ENCODE measurements at regions not wholly inside any gene's neighbourhood (a gene's known extent, or its start where the extent isn't known, plus 50 kb on each side); places are given as distances from the start of the nearest gene placed in this dataset.

DNA sequence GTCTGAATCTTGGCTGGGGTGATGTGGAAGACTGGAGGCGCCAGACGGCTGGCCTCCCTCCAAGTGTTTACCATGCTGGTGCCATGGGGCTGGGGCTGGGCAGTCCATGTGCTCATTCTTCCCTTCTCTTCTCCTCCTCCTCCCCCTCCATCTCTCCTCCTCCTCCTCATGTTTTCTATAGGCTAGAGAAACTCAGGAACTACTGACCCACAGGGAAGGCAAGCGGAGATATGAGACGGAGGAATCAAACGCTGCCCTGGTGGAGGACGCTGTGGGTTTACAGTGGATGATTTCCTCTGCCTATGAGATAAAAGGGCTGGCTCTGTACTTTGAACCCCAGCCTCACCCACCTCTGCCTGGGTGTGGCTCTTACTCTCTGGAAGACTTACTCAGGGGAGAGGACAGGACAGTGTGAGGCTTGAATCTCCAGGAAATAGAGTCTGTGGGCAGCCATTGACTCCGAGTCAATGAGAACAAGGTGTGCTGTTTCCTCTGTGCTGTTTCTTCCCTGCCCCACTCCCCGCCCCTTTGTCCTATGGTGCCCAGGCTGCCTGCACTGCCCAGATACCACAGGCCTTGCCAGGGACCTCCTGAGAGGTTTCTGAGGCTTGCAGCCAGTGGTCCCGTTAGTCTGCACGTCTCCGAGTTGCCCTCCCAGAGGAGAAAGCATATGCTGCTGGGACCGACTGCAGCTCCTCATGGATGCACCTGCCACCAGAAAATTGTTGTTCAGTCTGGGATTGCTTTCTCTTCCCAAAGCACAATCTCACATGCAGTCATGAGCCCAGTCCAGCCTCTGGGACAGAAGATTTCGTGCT, 132.6 kb upstream of the ARHGAP5 start:
- no peak for DNase-seq (ENCODE audit: low spot score)

DNA sequence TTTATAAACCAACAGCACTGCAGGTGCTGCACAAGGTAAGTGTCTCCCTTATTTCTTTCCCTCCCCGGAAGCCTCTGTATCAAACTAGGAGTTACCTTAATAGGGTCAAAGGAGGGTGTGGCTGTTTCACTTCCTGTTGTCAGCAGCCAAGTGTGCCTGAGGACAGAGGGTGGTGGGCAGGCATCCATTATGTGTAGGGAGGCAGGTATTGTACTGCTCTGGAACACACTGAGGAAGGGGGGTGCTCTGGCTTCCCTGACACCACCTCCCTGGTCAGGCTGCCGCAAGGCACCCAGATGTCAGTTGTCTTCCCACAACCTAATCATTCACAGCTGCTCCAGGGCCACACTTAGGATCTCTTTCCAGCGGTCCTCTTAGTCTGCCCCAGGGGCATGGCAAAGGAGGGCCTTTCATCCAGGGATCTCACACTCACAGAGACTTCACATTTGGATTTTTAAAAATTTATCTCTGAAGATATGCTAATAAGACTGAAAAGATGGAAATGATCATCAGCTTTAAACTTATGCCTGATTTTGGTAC, 132.0 kb upstream of the ARHGAP5 start:
- peak; percentile 23 for DNase-seq (ENCODE audit: low spot score)

DNA sequence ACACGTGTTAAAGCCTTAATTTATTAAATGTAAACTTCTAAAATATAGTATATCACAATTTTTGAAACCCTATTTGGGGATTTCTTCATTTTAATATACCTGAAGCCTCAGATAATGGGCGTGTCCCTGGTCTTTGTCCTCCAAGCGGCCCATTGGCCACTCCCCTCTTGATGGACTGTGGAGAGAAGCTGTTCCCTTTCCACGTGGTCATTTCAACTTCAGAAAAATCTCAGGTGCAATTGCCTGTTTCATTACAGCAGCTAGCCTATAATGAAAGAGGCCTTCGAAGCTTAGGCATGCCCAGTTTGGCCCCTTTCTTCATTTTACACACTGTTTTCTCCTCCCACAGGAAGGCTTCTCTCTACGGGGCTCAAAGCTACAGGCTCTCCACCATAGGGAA, 131.4 kb upstream of the ARHGAP5 start:
- no peak for DNase-seq (ENCODE audit: low spot score)

DNA sequence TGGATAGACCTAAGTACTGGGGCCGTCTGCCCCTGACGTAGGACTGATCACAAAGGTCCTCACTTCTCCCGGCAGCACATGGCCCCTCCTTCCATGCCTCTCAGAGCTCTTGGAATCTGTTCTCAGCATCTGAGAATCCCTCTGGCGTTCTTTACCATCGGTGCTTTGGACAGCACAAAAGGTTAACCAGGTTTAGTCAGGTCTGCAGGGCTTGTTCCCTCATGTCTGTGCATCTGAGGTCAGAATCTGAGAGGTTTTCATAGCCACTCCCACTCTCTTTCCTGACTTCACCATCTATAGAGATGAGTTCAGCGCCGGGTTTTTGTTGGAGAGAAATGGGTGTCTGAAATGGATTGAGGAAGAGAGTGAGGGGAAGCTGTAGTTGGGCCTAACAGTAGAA, 130.0 kb upstream of the ARHGAP5 start:
- no peak for DNase-seq (ENCODE audit: low spot score)

DNA sequence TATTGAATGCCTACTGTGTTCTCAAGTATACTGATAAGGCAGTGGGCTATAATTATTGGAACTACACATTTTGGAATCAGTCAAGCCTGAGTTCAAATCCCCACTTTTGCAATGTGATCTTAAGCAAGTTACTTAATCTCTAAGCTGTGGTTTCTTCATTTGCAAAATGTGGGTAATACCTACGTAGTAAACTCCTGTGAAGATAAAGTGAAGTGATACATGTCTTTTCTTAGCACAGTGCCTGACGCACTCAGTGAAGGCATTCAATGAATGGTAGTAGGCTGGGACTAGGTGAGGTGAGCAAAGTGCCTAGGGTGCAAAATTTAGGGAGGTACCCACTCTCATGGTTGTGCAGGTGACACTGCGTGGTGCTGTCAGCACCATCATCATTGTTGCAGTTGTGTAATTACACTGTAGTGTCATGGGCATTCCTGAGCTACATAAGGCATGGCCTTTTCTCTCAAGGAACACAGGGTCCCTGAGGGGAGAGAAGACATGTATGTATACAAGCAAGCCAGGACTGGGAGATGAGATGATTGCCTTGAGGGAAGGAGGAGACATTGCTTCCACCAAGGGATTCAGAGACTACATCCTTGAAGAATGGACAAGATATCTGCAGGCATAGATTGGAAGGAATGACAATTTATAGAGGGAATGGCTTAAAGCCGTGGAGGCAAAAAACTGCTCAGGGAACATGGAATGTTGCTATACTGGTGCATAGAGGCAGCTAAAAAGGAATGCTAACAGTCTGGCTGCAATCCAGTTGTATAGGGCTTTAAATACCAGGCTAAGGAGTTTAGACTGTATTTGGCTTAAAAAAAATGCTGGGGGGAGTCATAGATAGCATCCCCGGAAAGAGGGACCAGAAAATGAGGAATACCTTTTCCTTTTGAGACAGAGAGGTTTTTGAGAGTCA, 129.2 kb upstream of the ARHGAP5 start:
- no peak for DNase-seq (ENCODE audit: low spot score)

DNA sequence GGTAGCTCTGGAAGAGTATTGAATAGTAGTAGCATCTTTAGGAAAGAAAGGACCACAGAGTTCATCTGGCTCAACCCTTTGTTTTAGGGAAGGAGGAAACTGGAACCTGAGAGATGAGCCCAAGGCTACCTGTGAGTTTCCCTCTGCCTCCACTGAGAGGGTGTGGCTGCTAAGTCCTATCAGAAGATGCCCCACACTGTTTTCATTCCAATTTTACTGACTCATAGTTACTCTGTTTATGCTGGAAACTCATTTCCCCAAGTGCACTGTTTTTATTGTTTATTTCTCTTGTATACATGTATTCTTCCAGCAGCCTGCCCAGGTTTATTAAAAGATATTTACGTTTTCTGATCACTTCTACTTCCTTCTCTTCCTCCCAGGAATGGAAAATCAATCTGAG, 127.4 kb upstream of the ARHGAP5 start:
- DNase-seq (ENCODE audit: low spot score): no peak

DNA sequence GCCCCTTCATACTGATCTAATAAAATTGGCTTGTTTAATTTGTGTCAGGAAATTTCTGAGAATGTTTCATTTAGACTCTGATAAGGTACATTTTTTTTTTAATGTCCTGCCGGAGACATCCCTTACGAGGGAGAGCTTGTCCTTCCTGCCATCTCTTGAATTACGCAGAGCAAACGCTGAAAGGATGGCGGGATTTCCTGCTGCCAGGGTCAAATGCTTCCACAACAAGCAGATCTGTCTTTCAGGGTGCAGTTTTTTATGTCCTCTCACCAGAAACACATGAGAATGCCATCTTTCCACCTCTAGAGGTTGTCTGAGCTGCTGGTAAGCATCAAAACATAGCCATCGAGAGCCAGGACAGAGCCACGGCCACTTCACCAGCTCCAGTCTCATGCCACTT, 126.8 kb upstream of the ARHGAP5 start:
- no peak for DNase-seq (ENCODE audit: low spot score)

DNA sequence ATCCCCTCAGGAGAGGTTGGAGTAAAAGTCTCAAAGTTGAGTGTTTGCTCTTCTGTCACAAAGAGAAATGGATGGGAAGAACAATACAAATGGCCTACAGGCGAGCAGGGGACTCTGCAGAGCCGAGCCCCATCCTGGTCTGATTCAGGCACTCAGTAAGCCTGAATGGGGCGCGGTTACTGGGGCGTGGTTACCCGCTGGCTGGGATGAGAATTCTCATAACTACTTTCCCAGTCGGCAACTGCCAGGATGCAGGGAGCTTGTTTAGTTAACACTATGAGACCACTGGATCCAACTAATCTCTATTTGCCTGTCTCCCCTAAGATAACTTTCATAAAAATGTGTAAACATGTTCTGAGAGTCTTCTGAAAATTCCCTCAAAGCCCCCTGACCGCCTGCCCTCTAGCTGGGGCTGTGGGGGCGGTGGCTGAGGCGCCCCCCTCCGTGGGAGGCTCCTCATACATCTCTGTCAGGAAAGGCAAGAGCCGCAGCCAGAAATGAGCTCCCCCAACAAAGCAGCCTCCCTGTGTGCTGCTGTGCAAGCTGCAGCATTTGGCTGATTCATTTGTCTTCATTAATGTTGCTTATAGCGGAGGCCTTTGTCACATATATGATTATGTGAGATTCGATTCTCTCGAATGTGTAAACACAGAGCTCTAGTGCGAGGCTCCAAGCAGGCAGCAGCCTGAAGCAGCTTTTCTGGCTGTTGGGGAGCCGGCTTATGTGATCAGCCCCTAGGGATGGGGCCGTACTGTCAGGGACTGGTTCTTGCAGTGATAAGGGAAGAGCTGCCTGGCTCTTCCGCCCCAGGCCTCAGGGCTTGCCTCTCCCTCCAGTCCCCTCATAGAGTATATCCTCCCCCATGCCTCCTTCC, 126.1 kb upstream of the ARHGAP5 start:
- no peak for DNase-seq (ENCODE audit: low spot score)

DNA sequence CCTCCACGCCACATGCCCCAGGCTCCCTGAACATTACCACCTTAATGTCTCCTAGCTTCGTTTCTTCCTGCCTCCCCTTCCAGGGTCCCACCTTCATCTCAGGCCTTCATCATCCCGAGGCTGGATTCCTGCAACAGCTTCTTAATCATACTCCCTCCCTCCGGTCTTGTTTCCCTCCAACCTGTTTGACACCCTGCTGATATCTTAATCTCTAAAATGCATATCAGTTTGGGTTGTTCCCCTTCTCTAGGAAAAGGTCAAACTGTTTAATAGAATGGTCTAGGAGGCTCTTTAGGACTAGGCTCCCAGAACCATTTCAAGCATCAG, 125.5 kb upstream of the ARHGAP5 start:
- no peak for DNase-seq (ENCODE audit: low spot score)

DNA sequence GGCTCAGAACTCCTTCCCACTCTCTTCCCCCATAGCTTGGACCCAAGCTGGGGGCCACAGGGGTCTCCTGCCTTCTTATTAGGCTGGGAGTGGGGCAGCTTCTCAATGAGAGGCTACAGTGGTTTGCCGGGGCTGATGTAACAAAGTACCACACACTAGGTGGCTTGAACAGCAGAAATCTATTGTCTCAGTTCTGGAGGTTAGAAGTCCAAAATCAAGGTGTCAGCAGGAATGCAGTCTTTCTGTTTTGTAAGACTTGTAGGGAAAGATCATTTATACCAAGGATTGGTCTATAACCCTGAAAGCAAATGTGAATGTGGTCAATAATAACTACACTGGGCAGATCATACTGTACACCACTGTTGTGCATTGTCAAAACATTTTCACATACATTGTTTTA, 124.5 kb upstream of the ARHGAP5 start:
- DNase-seq (ENCODE audit: low spot score): no peak

DNA sequence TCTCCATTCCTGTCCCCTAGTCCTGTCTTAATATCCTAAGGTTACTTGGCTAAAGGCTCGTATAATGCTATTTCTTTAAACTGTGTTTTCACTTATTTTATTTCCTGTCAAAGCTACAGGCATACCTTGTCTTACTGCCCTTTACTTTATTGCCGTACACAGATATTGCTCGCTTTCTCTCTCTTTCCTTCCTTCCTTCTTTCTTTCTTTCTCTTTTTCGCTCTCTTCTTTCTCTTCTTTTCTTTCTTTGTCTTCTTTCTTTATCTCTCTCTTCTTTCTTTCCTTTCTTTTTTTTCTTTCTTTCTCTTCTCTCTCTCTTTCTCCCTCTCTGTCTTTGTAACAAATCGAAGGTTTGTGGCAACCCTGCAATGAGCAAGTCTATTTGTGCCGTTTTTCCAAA, 123.9 kb upstream of the ARHGAP5 start:
- DNase-seq (ENCODE audit: low spot score): no peak

DNA sequence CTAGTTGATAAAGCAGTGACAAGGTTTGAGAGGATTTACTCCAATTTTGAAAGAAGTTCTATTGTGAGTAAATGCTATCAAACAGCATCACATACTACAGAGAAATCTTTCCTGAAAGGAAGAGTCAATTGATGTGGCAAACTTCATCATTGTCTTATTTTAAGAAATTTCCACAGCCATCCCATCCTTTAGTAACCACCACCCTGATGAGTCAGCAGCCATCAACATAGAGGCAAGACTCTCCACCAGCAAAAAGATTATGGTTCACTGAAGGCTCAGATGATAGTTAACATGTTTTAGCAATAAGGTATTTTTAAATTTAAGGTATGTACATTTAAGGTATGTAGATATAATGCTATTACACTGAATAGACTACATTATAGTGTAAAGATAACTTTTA, 122.1 kb upstream of the ARHGAP5 start:
- no peak for DNase-seq (ENCODE audit: low spot score)

DNA sequence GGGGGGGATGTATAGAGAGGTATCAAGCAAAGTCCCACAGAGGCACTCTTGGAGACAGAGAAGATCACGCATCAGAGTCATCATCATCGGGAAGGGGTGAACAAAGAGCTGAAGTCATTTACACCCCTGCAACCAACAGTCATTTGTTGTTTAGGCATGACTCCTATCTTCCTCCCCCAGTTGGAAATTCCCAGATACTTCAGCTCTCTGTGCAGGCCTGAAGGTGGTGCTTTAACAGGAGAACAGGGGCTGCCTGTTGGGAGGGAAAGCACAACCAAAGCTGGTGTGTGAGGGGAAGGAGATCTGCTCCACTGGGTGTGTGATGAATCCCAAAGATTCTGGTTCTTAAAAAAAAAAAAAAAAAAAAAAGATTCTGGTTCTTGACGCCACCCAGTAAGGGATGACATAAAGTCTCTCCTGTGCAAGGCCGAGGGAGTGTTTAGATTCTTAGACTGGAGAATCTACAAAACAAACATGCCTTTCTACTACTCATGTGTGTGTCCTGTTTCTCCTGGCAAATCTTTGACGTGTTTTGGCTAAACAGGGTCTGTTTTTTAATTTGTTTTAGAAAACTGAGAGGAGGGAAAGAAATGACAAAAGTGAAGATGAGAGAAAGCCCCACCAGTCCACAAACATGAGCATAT, 121.0 kb upstream of the ARHGAP5 start:
- no peak for DNase-seq (ENCODE audit: low spot score)

DNA sequence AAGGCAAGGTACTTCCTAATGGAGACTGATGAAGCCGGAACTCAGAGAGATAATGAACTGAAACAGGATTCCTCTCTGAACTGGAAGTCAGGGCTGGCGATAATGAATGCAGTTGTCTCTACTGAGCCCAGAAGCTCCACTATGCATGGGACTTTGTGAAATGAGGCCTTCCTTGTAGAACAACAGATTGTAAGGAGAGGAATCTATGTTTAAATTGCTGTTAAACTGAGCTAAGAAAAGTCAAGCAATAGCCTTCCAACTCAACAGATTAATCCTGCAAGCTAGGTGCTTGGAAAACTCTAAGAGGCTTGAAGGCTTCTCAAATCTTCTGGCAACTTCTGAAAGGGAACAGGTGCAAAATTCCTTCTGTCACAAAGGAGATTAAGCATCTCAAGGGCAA, 119.5 kb upstream of the ARHGAP5 start:
- no peak for DNase-seq (ENCODE audit: low spot score)

DNA sequence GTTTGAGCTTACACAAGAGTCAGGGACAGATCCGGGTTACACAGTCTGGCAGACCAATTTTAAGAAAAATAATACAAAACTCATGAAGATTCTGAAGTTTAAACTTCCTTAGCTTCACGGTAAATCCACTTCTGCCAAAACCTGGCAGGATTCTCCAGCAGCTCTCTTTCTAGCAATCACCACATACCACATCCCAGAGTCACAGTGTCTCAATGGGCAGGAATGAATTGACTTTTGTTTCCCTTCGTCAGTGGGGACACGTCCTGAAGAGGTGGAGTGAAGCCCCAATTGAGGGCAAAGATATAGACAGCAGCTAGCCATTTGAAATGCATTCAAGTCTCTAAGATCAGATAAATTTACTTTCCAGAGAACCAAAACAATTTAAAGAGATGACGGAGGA, 117.1 kb upstream of the ARHGAP5 start:
- no peak for DNase-seq (ENCODE audit: low spot score)

DNA sequence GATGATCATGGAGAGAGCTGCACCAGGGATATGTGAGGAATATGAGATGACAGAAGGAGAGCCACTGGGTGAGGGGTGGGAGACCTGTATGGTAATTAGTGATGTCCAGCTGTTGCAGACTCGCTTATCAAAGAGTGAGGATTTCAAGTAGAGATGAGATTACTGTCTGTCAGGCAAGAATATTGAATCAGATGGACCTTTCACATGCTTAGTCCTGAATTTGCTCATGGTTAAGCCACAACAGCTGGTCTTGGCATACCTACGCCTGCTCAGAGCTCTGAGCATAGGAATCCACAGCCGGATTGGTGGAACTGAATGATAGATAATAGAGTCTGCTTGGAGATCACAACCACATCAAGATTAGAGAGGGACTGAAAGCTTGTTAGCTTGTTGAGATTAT, 115.2 kb upstream of the ARHGAP5 start:
- DNase-seq (ENCODE audit: low spot score): no peak

DNA sequence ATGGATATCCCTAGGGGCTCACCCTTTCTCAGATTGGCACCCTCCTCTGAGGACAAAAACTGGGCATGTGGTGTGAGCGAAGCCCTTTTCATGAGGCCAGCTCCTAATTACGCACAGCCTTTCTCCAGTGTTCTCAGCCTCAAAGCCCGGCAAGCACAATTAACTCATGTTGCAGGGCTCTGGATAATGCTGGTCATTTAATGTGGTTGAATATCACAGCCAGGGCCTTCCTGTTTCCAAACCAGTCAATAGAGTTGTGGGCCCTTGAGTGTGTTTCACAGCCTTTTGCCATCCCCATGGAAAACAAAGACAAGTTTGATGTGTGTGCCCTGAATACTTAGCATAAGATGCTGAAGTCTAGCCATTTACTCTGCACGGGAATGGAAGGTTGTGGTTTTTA, 114.2 kb upstream of the ARHGAP5 start:
- DNase-seq (ENCODE audit: low spot score): no peak

DNA sequence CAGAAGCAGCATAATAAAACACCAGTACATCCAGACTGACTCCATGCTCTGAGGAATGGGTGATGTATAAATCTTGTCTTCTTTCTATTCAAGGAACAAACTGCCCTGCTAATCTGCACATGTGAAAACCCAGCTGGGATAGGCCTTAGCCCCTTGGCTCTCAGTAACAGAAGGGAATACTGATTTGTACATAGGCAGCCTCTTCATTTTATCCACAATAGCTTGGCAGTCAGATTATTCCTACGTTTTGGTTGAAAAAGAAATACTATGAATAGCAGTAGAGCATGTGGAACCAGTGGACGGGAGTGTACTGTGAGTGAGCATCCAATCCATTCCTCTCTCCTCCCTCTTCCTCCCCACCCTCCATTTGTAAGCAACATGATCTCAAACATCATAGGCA, 113.5 kb upstream of the ARHGAP5 start:
- no peak for DNase-seq (ENCODE audit: low spot score)

DNA sequence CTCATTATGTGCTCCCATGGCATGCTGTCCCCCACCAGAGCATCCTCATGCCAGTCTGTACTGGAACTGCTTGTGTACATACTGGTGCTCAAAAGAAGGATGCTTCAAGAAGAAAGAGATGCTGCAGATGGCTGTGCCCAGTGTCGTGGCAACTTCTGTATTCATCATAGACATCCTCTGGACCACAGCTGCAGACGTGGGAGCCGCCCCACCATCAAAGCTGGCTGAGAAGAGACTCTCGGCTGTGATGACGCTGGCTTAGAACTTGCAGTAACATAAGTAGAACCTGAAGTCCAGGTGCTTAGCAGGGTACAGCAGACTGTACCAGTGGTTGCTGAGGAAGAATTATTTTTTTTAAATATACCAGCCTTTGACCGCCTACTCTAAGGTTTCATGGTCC, 112.6 kb upstream of the ARHGAP5 start:
- no peak for DNase-seq (ENCODE audit: low spot score)

DNA sequence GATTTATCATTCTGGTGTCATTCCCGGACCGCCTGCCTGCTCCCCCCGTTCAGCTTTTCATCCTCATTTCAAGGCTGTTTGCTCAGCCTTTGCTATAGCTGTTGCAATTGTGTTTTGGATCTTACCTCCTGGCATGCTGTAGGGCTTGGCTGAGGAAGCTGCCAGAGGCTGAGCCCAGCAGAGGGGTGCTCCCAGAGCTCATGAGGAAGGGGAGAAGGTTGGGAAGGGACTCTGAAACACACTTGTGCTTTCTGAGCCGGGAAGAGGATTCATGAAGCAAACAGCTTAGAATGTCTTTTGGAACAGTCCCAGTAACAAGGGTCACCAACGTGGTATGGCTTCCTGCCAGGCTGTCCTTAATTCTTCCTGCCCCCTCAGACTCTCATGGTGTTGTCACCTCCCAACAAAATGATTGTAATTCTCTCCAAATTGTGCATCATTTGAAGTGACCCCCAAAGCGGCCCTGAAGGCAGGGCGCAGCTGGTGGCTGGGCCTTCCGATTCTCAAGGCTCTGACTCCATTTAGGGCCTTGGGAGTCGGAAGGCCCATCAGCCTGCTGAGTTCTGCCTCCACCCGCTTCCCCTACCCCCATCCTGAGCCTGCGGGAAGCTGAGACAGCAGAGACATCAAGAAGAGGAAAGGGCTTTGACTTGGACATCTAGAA, 111.9 kb upstream of the ARHGAP5 start:
- DNase-seq (ENCODE audit: low spot score): no peak
